ENCODE measurements at regions not wholly inside any gene's neighbourhood (a gene's known extent, or its start where the extent isn't known, plus 50 kb on each side); places are given as distances from the start of the nearest gene placed in this dataset.
"Not testable (repeated sequence)": the region's sequence is repeated elsewhere in the genome, so short reads cannot be mapped to it uniquely, and the experiment has no call there.

DNA sequence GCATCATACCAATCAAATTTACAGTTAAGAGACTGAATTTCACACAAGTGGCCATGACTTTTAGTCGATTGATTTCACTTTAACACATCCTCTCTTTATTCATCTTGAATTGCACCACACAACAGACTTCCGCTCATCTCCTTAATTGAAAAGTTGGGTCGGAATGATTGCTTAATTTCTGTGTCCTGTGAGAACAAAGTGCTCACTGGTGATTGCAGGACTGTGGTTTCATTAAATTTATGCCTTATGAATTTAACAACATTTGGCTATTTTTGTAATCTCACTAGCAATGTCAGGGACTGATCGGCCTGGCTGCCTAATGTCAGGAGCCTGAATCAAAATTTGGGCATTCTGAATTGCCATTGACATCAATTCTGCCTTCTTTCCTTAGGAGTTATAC, 1447.3 kb upstream of the ACO1 start:
- TF ChIP-seq, protein P1, sequence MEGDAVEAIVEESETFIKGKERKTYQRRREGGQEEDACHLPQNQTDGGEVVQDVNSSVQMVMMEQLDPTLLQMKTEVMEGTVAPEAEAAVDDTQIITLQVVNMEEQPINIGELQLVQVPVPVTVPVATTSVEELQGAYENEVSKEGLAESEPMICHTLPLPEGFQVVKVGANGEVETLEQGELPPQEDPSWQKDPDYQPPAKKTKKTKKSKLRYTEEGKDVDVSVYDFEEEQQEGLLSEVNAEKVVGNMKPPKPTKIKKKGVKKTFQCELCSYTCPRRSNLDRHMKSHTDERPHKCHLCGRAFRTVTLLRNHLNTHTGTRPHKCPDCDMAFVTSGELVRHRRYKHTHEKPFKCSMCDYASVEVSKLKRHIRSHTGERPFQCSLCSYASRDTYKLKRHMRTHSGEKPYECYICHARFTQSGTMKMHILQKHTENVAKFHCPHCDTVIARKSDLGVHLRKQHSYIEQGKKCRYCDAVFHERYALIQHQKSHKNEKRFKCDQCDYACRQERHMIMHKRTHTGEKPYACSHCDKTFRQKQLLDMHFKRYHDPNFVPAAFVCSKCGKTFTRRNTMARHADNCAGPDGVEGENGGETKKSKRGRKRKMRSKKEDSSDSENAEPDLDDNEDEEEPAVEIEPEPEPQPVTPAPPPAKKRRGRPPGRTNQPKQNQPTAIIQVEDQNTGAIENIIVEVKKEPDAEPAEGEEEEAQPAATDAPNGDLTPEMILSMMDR (conservative IDR thresholded peaks at IDR 0.05), result no peak
- Histone ChIP-seq H2BK12ac (ENCODE audit: insufficient read length, low read depth, low read length) (no peak overlapping the region), H3K79me1 (ENCODE audit: insufficient read depth, low read depth, low read length, poor library complexity, severe bottlenecking) (no peaks in the 10 kb centered on the region), H3T11ph (ENCODE audit: low read length) (no peak overlapping the region), H2BK20ac (ENCODE audit: low read depth, low read length, poor library complexity, severe bottlenecking) (no peak overlapping the region), H3K79me2 (ENCODE audit: insufficient read depth, low read length) (no peaks in the 10 kb centered on the region), H3K9me3 (ENCODE audit: control insufficient read depth, low read depth, low read length) (no peaks in the 10 kb centered on the region), H3K14ac (ENCODE audit: insufficient read depth, low read length) (no peak overlapping the region), H3K4ac (ENCODE audit: low read depth, low read length) (no peak overlapping the region), H2BK15ac (ENCODE audit: low read depth, low read length) (no peak overlapping the region), H3K56ac (ENCODE audit: insufficient read length, low read depth, low read length) (no peak overlapping the region), H3K4me1 (ENCODE audit: insufficient read depth, low read length) (no peaks in the 10 kb centered on the region), H3K18ac (ENCODE audit: insufficient read length, low read depth, low read length) (no peak overlapping the region), H2AK5ac (ENCODE audit: insufficient read length, low read length) (no peak overlapping the region), H3K27me3 (ENCODE audit: insufficient read depth, low read length) (no peaks in the 10 kb centered on the region), H3K9ac (ENCODE audit: extremely low read depth, insufficient read length, low read length) (no peak overlapping the region), H2AFZ (ENCODE audit: low read length) (no peak overlapping the region), H3K23ac (ENCODE audit: insufficient read length, low read depth, low read length) (no peak overlapping the region), H4K8ac (replicated peaks; ENCODE audit: insufficient read length, low read depth, low read length) (no peak overlapping the region), H2BK120ac (ENCODE audit: low read depth, low read length, poor library complexity, severe bottlenecking) (no peak overlapping the region), H3K23me2 (ENCODE audit: insufficient read length, low read depth, low read length, poor library complexity, severe bottlenecking) (no peaks in the 10 kb centered on the region), H4K91ac (ENCODE audit: insufficient read length, low read depth, low read length) (no peak overlapping the region), H3K27ac (ENCODE audit: insufficient read length, low read depth, low read length) (no peak overlapping the region), H4K20me1 (ENCODE audit: control insufficient read depth, insufficient read depth, insufficient read length) (no peaks in the 10 kb centered on the region), H3K4me2 (ENCODE audit: insufficient read depth, insufficient read length, low read length) (no peak overlapping the region), H2BK5ac (ENCODE audit: insufficient read length, low read length) (no peak overlapping the region), H4K5ac (ENCODE audit: insufficient read length, low read depth, low read length) (no peak overlapping the region)
- H3K9me3 Mint-ChIP-seq, result no peaks in the 10 kb centered on the region
- no CpG with 5 or more reads among the region's 4 CpGs for WGBS (ENCODE audit: extremely low coverage, insufficient read length, low lambda C conversion rate)
- no peaks in the 10 kb centered on the region for H3K4me1 Mint-ChIP-seq
- DNase-seq, result no peak
- H3K36me3 Mint-ChIP-seq (ENCODE audit: insufficient read depth in 1 of 3, low read depth in 3 of 3), result no peaks in the 10 kb centered on the region
- H3K27me3 Mint-ChIP-seq (ENCODE audit: low read depth), result no peaks in the 10 kb centered on the region
- no peak overlapping the region for H3K4me3 Mint-ChIP-seq
- H3K27ac Mint-ChIP-seq, result no peak overlapping the region

DNA sequence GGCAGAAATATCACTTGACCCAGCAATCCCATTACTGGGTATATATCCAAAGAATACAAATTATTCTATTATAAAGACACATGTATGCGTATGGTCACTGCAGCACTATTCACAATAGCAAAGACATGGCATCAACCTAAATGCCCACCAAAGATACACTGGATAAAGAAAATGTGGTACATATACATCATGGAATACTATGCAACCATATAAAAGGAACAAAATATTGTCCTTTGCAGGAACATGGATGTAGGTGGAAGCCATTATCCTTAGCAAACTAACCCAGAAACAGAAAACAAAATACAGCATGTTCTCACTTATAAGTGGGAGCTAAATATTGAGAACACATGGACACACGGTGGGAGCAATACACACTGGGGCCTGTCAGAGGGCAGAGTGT, 1441.6 kb upstream of the ACO1 start:
- not testable (repeated sequence) for H4K20me1 ChIP-seq (ENCODE audit: control insufficient read depth, insufficient read depth, insufficient read length); H4K91ac ChIP-seq (ENCODE audit: insufficient read length, low read depth, low read length); H3K23me2 ChIP-seq (ENCODE audit: insufficient read length, low read depth, low read length, poor library complexity, severe bottlenecking); H3K18ac ChIP-seq (ENCODE audit: insufficient read length, low read depth, low read length); H4K8ac ChIP-seq (replicated peaks; ENCODE audit: insufficient read length, low read depth, low read length); H3K27ac ChIP-seq (ENCODE audit: insufficient read length, low read depth, low read length); H2BK120ac ChIP-seq (ENCODE audit: low read depth, low read length, poor library complexity, severe bottlenecking); H3T11ph ChIP-seq (ENCODE audit: low read length); H3K4me1 ChIP-seq (ENCODE audit: insufficient read depth, low read length); H3K9ac ChIP-seq (ENCODE audit: extremely low read depth, insufficient read length, low read length); H3K27ac Mint-ChIP-seq; H2BK15ac ChIP-seq (ENCODE audit: low read depth, low read length); H3K9me3 ChIP-seq (ENCODE audit: control insufficient read depth, low read depth, low read length); H3K36me3 Mint-ChIP-seq (ENCODE audit: insufficient read depth in 1 of 3, low read depth in 3 of 3); H3K9me3 Mint-ChIP-seq; H3K79me1 ChIP-seq (ENCODE audit: insufficient read depth, low read depth, low read length, poor library complexity, severe bottlenecking); H2BK5ac ChIP-seq (ENCODE audit: insufficient read length, low read length); H3K27me3 Mint-ChIP-seq (ENCODE audit: low read depth); H2BK12ac ChIP-seq (ENCODE audit: insufficient read length, low read depth, low read length); H3K14ac ChIP-seq (ENCODE audit: insufficient read depth, low read length); H3K27me3 ChIP-seq (ENCODE audit: insufficient read depth, low read length); DNase-seq; H3K4ac ChIP-seq (ENCODE audit: low read depth, low read length); H3K4me1 Mint-ChIP-seq; H3K56ac ChIP-seq (ENCODE audit: insufficient read length, low read depth, low read length); H2AK5ac ChIP-seq (ENCODE audit: insufficient read length, low read length); H4K5ac ChIP-seq (ENCODE audit: insufficient read length, low read depth, low read length); H3K4me3 Mint-ChIP-seq; H2AFZ ChIP-seq (ENCODE audit: low read length); H3K79me2 ChIP-seq (ENCODE audit: insufficient read depth, low read length); H3K23ac ChIP-seq (ENCODE audit: insufficient read length, low read depth, low read length); H2BK20ac ChIP-seq (ENCODE audit: low read depth, low read length, poor library complexity, severe bottlenecking); H3K4me2 ChIP-seq (ENCODE audit: insufficient read depth, insufficient read length, low read length)
- no CpG with 5 or more reads among the region's 2 CpGs for WGBS (ENCODE audit: extremely low coverage, insufficient read length, low lambda C conversion rate)

All from H9 (cell line).